ENCODE measurements at regions not wholly inside any gene's neighbourhood (a gene's known extent, or its start where the extent isn't known, plus 50 kb on each side); places are given as distances from the start of the nearest gene placed in this dataset.

DNA sequence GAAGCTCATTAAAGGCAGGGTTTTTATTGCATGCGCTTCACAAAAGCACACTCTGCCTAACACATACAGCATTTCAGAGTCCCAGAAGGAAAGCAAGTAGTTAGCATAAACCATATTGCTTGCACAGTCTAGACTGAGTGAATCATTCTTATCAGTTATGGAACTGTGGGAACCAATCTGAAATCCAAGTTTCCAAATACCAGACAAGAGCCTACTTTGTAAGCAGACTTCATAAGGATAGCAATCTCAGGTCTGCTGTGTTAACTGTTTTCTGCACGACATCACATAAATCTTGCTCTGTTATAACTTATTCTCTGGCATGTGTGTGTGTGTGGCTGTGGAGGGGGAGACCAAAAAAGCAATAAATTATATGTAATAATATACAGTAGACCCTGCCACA is 608.1 kb upstream of the REG3G start:
- no peaks in the 10 kb centered on the region for H3K79me1 ChIP-seq (ENCODE audit: low read length)
- H3K4me3 ChIP-seq (ENCODE audit: low read length): no peak overlapping the region
- no peak overlapping the region for H3K27ac ChIP-seq (ENCODE audit: low read depth, low read length)

DNA sequence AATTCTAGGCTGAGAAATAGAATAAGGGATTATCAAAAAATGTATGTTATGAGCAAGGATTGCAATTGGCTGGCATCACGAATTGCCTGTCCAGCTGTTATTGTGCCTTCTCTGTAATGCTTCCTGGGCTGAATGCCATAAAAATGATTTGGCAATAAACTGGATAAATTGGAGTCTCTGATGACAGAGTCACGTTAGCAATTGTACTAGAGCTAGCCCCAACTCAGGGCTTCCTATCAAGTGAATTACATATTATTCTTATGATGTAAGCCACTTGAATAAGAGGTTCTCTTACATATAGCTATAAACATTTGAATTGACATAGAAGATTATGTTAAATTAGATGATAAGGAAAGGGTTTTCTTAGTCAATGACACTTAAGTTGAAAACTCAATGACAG is 607.5 kb upstream of the REG3G start:
- H3K23ac ChIP-seq (ENCODE audit: low read length): no peak overlapping the region
- no peak overlapping the region for H3K27ac ChIP-seq (ENCODE audit: low read depth, low read length)
- no peak overlapping the region for H4K8ac ChIP-seq (ENCODE audit: low read depth, low read length)
- H3K4me1 ChIP-seq (ENCODE audit: control insufficient read depth, low read depth, low read length): no peaks in the 10 kb centered on the region
- H2AK5ac ChIP-seq (ENCODE audit: low read length): no peak overlapping the region
- no peak overlapping the region for H3K56ac ChIP-seq (ENCODE audit: low read length)
- WGBS (ENCODE audit: extremely low coverage, insufficient coverage, low lambda C conversion rate): no CpG with 5 or more reads among the region's 2 CpGs
- no peak overlapping the region for H2BK5ac ChIP-seq (ENCODE audit: low read length)
- no peak overlapping the region for H3K4ac ChIP-seq (ENCODE audit: low read depth, low read length)
- H3K79me2 ChIP-seq (ENCODE audit: control insufficient read depth, insufficient read depth, low read length): no peaks in the 10 kb centered on the region
- no peak overlapping the region for H3K4me3 ChIP-seq (ENCODE audit: low read length)
- no peak overlapping the region for H3K9ac ChIP-seq (ENCODE audit: low read length)
- no peaks in the 10 kb centered on the region for H3K79me1 ChIP-seq (ENCODE audit: low read length)
- H2BK120ac ChIP-seq (ENCODE audit: low read depth, low read length): no peak overlapping the region
- H3K27me3 ChIP-seq (ENCODE audit: insufficient read depth, low read length, poor library complexity): no peaks in the 10 kb centered on the region
- no peak overlapping the region for H3K18ac ChIP-seq (ENCODE audit: low read length)
- no peaks in the 10 kb centered on the region for H3K36me3 ChIP-seq (ENCODE audit: control insufficient read depth, insufficient read depth, low read length)
- H2BK15ac ChIP-seq (replicated peaks; ENCODE audit: low read depth): no peak overlapping the region
- no peak overlapping the region for H4K5ac ChIP-seq (ENCODE audit: low read length)
- DNase-seq: no peak
- no peak overlapping the region for H3K4me2 ChIP-seq (ENCODE audit: low read length)

More for the DNA sequence above, 608.1 kb upstream of the REG3G start:
- H3K18ac ChIP-seq (ENCODE audit: low read length): no peak overlapping the region
- H4K5ac ChIP-seq (ENCODE audit: low read length): no peak overlapping the region
- H3K36me3 ChIP-seq (ENCODE audit: control insufficient read depth, insufficient read depth, low read length): no peaks in the 10 kb centered on the region
- H2AK5ac ChIP-seq (ENCODE audit: low read length): no peak overlapping the region
- no peak overlapping the region for H3K56ac ChIP-seq (ENCODE audit: low read length)
- no peak overlapping the region for H3K9ac ChIP-seq (ENCODE audit: low read length)
- no peak overlapping the region for H3K4me2 ChIP-seq (ENCODE audit: low read length)
- no peaks in the 10 kb centered on the region for H3K27me3 ChIP-seq (ENCODE audit: insufficient read depth, low read length, poor library complexity)
- no CpG with 5 or more reads among the region's 2 CpGs for WGBS (ENCODE audit: extremely low coverage, insufficient coverage, low lambda C conversion rate)
- H3K79me2 ChIP-seq (ENCODE audit: control insufficient read depth, insufficient read depth, low read length): no peaks in the 10 kb centered on the region
- no peak overlapping the region for H3K23ac ChIP-seq (ENCODE audit: low read length)
- no peak overlapping the region for H4K8ac ChIP-seq (ENCODE audit: low read depth, low read length)
- no peak overlapping the region for H2BK5ac ChIP-seq (ENCODE audit: low read length)
- H3K4ac ChIP-seq (ENCODE audit: low read depth, low read length): no peak overlapping the region
- no peak overlapping the region for H2BK15ac ChIP-seq (replicated peaks; ENCODE audit: low read depth)
- H3K4me1 ChIP-seq (ENCODE audit: control insufficient read depth, low read depth, low read length): no peaks in the 10 kb centered on the region
- no peak overlapping the region for H2BK120ac ChIP-seq (ENCODE audit: low read depth, low read length)
- no peak for DNase-seq

DNA sequence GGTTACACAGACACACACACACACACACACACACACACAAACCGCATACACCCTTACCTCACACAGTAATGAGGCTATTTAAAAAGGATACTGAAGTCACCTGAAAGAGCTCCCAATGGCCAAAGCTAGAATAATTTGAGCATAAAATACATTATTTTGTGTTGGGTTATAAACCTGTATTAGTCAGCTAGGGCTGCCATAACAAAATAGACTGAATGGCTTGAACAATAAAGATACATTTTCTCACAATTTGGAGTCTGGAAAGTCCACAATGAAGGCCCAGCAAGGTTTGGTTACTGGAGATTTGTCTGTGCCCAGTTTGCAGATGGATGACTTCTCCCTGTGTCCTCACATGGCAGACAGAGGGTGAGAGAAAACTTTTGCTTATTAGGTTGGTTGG is 605.4 kb upstream of the REG3G start:
- no peak overlapping the region for H3K27ac ChIP-seq (ENCODE audit: low read depth, low read length)
- H4K5ac ChIP-seq (ENCODE audit: low read length): no peak overlapping the region
- H2BK15ac ChIP-seq (replicated peaks; ENCODE audit: low read depth): no peak overlapping the region
- H2BK5ac ChIP-seq (ENCODE audit: low read length): no peak overlapping the region
- no peak overlapping the region for H3K4ac ChIP-seq (ENCODE audit: low read depth, low read length)
- H2BK120ac ChIP-seq (ENCODE audit: low read depth, low read length): no peak overlapping the region
- H3K4me2 ChIP-seq (ENCODE audit: low read length): no peak overlapping the region
- H3K4me1 ChIP-seq (ENCODE audit: control insufficient read depth, low read depth, low read length): no peaks in the 10 kb centered on the region
- no peak overlapping the region for H3K18ac ChIP-seq (ENCODE audit: low read length)
- H4K8ac ChIP-seq (ENCODE audit: low read depth, low read length): no peak overlapping the region
- H2AK5ac ChIP-seq (ENCODE audit: low read length): no peak overlapping the region
- no peak overlapping the region for H3K4me3 ChIP-seq (ENCODE audit: low read length)
- H3K79me2 ChIP-seq (ENCODE audit: control insufficient read depth, insufficient read depth, low read length): no peaks in the 10 kb centered on the region
- WGBS (ENCODE audit: extremely low coverage, insufficient coverage, low lambda C conversion rate): no CpG with 5 or more reads among the region's 1 CpG
- no peak overlapping the region for H3K56ac ChIP-seq (ENCODE audit: low read length)
- H3K9ac ChIP-seq (ENCODE audit: low read length): no peak overlapping the region
- no peaks in the 10 kb centered on the region for H3K79me1 ChIP-seq (ENCODE audit: low read length)
- no peak overlapping the region for H3K23ac ChIP-seq (ENCODE audit: low read length)
- no peak for DNase-seq
- no peaks in the 10 kb centered on the region for H3K36me3 ChIP-seq (ENCODE audit: control insufficient read depth, insufficient read depth, low read length)
- H3K27me3 ChIP-seq (ENCODE audit: insufficient read depth, low read length, poor library complexity): no peaks in the 10 kb centered on the region

DNA sequence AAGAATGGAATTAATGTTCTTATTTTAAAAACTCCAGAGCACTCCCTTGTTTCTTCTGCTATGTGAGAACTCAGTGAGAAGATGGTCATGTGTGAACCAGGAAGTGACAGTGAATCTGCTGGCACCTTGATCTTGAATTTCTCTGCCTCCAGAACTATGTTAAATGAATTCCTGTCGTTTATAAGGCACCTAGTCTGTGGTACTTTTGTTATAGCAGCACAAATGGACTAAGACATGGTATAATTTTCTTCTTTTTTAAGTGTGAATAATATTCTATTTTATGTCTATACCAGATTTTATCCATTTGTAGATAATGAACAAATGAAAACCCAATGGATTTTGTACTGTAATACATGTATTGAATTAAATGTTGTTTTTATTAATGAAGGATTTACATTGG is 601.9 kb upstream of the REG3G start:
- no peak overlapping the region for H3K4me3 ChIP-seq (ENCODE audit: low read length)
- no peak overlapping the region for H3K18ac ChIP-seq (ENCODE audit: low read length)
- H3K4ac ChIP-seq (ENCODE audit: low read depth, low read length): no peak overlapping the region
- no peaks in the 10 kb centered on the region for H3K4me1 ChIP-seq (ENCODE audit: control insufficient read depth, low read depth, low read length)
- no peak overlapping the region for H2AK5ac ChIP-seq (ENCODE audit: low read length)
- H3K56ac ChIP-seq (ENCODE audit: low read length): no peak overlapping the region
- H3K4me2 ChIP-seq (ENCODE audit: low read length): no peak overlapping the region
- no peak overlapping the region for H3K27ac ChIP-seq (ENCODE audit: low read depth, low read length)
- no peak overlapping the region for H4K8ac ChIP-seq (ENCODE audit: low read depth, low read length)
- no peak overlapping the region for H2BK120ac ChIP-seq (ENCODE audit: low read depth, low read length)
- no peak for DNase-seq
- no peaks in the 10 kb centered on the region for H3K79me2 ChIP-seq (ENCODE audit: control insufficient read depth, insufficient read depth, low read length)
- no peak overlapping the region for H2BK15ac ChIP-seq (replicated peaks; ENCODE audit: low read depth)
- no CpG with 5 or more reads among the region's 1 CpG for WGBS (ENCODE audit: extremely low coverage, insufficient coverage, low lambda C conversion rate)
- H3K36me3 ChIP-seq (ENCODE audit: control insufficient read depth, insufficient read depth, low read length): no peaks in the 10 kb centered on the region
- no peak overlapping the region for H2BK5ac ChIP-seq (ENCODE audit: low read length)
- no peak overlapping the region for H3K9ac ChIP-seq (ENCODE audit: low read length)
- H3K79me1 ChIP-seq (ENCODE audit: low read length): no peaks in the 10 kb centered on the region
- H3K27me3 ChIP-seq (ENCODE audit: insufficient read depth, low read length, poor library complexity): no peaks in the 10 kb centered on the region
- H3K23ac ChIP-seq (ENCODE audit: low read length): no peak overlapping the region
- no peak overlapping the region for H4K5ac ChIP-seq (ENCODE audit: low read length)

DNA sequence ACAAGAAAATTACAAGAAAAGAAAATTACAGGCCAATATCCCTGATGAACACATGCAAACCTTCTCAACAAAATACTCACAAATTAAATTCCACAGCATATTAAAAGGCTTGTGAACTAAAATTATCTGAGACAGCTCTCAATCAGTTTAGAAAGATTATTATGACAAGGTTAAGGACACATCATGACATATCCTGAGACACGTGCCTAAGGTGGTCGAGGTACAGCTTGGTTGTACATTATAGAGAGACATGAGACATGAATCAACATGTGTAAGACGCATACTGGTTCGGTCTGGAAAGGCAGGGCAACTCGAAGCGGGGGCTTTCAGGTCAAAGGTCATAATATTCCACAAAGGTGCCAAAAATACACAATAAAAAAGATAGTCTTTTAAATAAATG is 598.3 kb upstream of the REG3G start:
- no peak overlapping the region for H3K18ac ChIP-seq (ENCODE audit: low read length)
- H4K8ac ChIP-seq (ENCODE audit: low read depth, low read length): no peak overlapping the region
- no peaks in the 10 kb centered on the region for H3K79me1 ChIP-seq (ENCODE audit: low read length)
- no peaks in the 10 kb centered on the region for H3K4me1 ChIP-seq (ENCODE audit: control insufficient read depth, low read depth, low read length)
- H2BK15ac ChIP-seq (replicated peaks; ENCODE audit: low read depth): no peak overlapping the region
- H3K4me3 ChIP-seq (ENCODE audit: low read length): no peak overlapping the region
- no CpG with 5 or more reads among the region's 6 CpGs for WGBS (ENCODE audit: extremely low coverage, insufficient coverage, low lambda C conversion rate)
- no peaks in the 10 kb centered on the region for H3K79me2 ChIP-seq (ENCODE audit: control insufficient read depth, insufficient read depth, low read length)
- H2BK5ac ChIP-seq (ENCODE audit: low read length): no peak overlapping the region
- H2BK120ac ChIP-seq (ENCODE audit: low read depth, low read length): no peak overlapping the region
- H3K23ac ChIP-seq (ENCODE audit: low read length): no peak overlapping the region
- H4K5ac ChIP-seq (ENCODE audit: low read length): no peak overlapping the region
- no peak overlapping the region for H3K4ac ChIP-seq (ENCODE audit: low read depth, low read length)
- H3K4me2 ChIP-seq (ENCODE audit: low read length): no peak overlapping the region
- H3K36me3 ChIP-seq (ENCODE audit: control insufficient read depth, insufficient read depth, low read length): no peaks in the 10 kb centered on the region
- no peak overlapping the region for H3K56ac ChIP-seq (ENCODE audit: low read length)
- H2AK5ac ChIP-seq (ENCODE audit: low read length): no peak overlapping the region
- H3K27ac ChIP-seq (ENCODE audit: low read depth, low read length): no peak overlapping the region
- no peak for DNase-seq
- no peak overlapping the region for H3K9ac ChIP-seq (ENCODE audit: low read length)
- no peaks in the 10 kb centered on the region for H3K27me3 ChIP-seq (ENCODE audit: insufficient read depth, low read length, poor library complexity)

DNA sequence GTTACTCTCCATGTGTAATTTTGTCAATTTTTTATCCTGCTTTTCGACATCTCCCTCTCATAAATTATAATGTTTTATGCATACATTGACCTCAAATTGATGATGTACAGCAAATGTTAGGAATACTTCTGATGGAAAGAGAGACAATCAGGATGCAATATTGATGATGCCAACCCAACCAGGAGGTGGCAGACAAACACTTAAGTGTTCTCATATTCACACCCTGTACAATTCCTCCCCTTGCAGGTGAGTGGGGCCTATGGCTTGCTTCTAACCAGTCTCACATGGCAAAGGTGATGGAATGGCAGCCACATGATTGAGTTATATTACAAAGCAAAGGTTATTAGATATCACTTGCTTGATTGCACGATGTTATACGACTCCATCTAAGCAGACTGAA is 594.3 kb upstream of the REG3G start:
- Histone ChIP-seq H2AK5ac (ENCODE audit: low read length) (no peak overlapping the region), H3K9ac (ENCODE audit: low read length) (no peak overlapping the region), H3K27ac (ENCODE audit: low read depth, low read length) (no peak overlapping the region), H3K23ac (ENCODE audit: low read length) (no peak overlapping the region), H2BK5ac (ENCODE audit: low read length) (no peak overlapping the region), H3K79me2 (ENCODE audit: control insufficient read depth, insufficient read depth, low read length) (no peaks in the 10 kb centered on the region), H4K5ac (ENCODE audit: low read length) (no peak overlapping the region), H3K36me3 (ENCODE audit: control insufficient read depth, insufficient read depth, low read length) (no peaks in the 10 kb centered on the region), H3K4me3 (ENCODE audit: low read length) (no peak overlapping the region), H3K4ac (ENCODE audit: low read depth, low read length) (no peak overlapping the region), H2BK15ac (replicated peaks; ENCODE audit: low read depth) (no peak overlapping the region), H4K8ac (ENCODE audit: low read depth, low read length) (no peak overlapping the region), H3K4me1 (ENCODE audit: control insufficient read depth, low read depth, low read length) (no peaks in the 10 kb centered on the region), H3K27me3 (ENCODE audit: insufficient read depth, low read length, poor library complexity) (no peaks in the 10 kb centered on the region), H3K4me2 (ENCODE audit: low read length) (no peak overlapping the region), H3K18ac (ENCODE audit: low read length) (no peak overlapping the region), H3K79me1 (ENCODE audit: low read length) (no peaks in the 10 kb centered on the region), H2BK120ac (ENCODE audit: low read depth, low read length) (no peak overlapping the region), H3K56ac (ENCODE audit: low read length) (no peak overlapping the region)
- peak; percentile 14 for DNase-seq
- WGBS (ENCODE audit: extremely low coverage, insufficient coverage, low lambda C conversion rate): no CpG with 5 or more reads among the region's 3 CpGs
